H1 (cell line): ENCODE measurements at regions not wholly inside any gene's neighbourhood (a gene's known extent, or its start where the extent isn't known, plus 50 kb on each side); places are given as distances from the start of the nearest gene placed in this dataset.

Experiments used
- CTCF ChIA-PET: fragments of 300-600 bp; sonication (Branson Sonifier 250); formaldehyde crosslinking; loops from one replicate; lab custom pipeline; 2021; ENCODE audit not compliant: partially characterized antibody; lab: Charles Lee
- POLR2A ChIA-PET: fragments of 300-600 bp; sonication (Branson Sonifier 250); formaldehyde crosslinking; loops from one replicate; lab custom pipeline; 2021; ENCODE audit warnings: inconsistent platforms; ENCODE audit not compliant: partially characterized antibody; lab: Charles Lee
- DNase-seq, 2 experiments: peaks; one replicate each; pipeline versions ENCODE4 v3.0.0 to v3.0.0-alpha.2; 2010 to 2022; ENCODE audit warnings: low spot score in 2 of 2, low read depth in 1 of 2, mixed read lengths in 1 of 2
- FAIRE-seq: peaks from 2 replicates; lab custom pipeline; 2011; peaks lifted over from hg19 to GRCh38; lab: Jason Lieb, UNC
- H2AFZ ChIP-seq: 2 replicates; pipeline ENCODE4 v1.8.1; 2012; ENCODE audit warnings: low read length, inconsistent platforms
- H2AK5ac ChIP-seq: 2 replicates; pipeline ENCODE4 v1.6.1; 2013; ENCODE audit warnings: low read depth, low read length
- H2BK120ac ChIP-seq: replicated peaks from 2 replicates; pipeline ENCODE3; 2013; ENCODE audit warnings: low read depth, low read length, inconsistent platforms
- H2BK12ac ChIP-seq: 2 replicates; pipeline ENCODE4 v1.6.1; 2013; ENCODE audit warnings: low read depth, low read length
- H2BK15ac ChIP-seq: 2 replicates; pipeline ENCODE4 v1.6.1; 2013; ENCODE audit warnings: low read length
- H2BK20ac ChIP-seq: 2 replicates; pipeline ENCODE4 v1.6.1; 2013; ENCODE audit warnings: low read length
- H2BK5ac ChIP-seq: 2 replicates; pipeline ENCODE4 v1.6.1; 2013; ENCODE audit warnings: low read depth, low read length
- H3K14ac ChIP-seq: 2 replicates; pipeline ENCODE4 v1.6.1; 2013; ENCODE audit warnings: inconsistent platforms; ENCODE audit not compliant: insufficient read length
- H3K18ac ChIP-seq: 2 replicates; pipeline ENCODE4 v1.6.1; 2013; ENCODE audit warnings: low read length; ENCODE audit errors: extremely low read depth
- H3K23ac ChIP-seq: 2 replicates; pipeline ENCODE4 v1.6.1; 2013; ENCODE audit warnings: inconsistent platforms; ENCODE audit not compliant: insufficient read length
- H3K23me2 ChIP-seq: 2 replicates; pipeline ENCODE4 v1.6.1; 2013; ENCODE audit warnings: low read depth, low read length
- H3K27ac ChIP-seq: 2 replicates; pipeline ENCODE4 v1.6.1; 2011; ENCODE audit warnings: low read depth, low read length, inconsistent platforms
- H3K27me3 ChIP-seq, 4 experiments: replicated peaks in 1 of 4; 1 replicate in 1 of 4; 2 replicates in 3 of 4; pipeline versions ENCODE4 v1.6.1 to v1.8.1; 2011 to 2013; ENCODE audit warnings: low read length in 3 of 4, mild to moderate bottlenecking in 3 of 4, inconsistent platforms in 2 of 4, mixed read lengths in 2 of 4, moderate library complexity in 1 of 4; ENCODE audit not compliant: control insufficient read depth in 3 of 4, insufficient read depth in 3 of 4; ENCODE audit errors: extremely low read depth in 1 of 4
- H3K36me3 ChIP-seq, 4 experiments: 2 replicates each; pipeline versions ENCODE4 v1.6.1 to v1.8.1; 2011 to 2013; ENCODE audit warnings: mild to moderate bottlenecking in 4 of 4, low read length in 3 of 4, moderate library complexity in 2 of 4, control low read depth in 1 of 4, inconsistent platforms in 1 of 4; ENCODE audit not compliant: insufficient read depth in 4 of 4, control insufficient read depth in 2 of 4
- H3K4ac ChIP-seq: replicated peaks from 2 replicates; pipeline ENCODE3; 2013; ENCODE audit warnings: low read length, low read depth, mixed read lengths, inconsistent platforms; ENCODE audit not compliant: insufficient read length
- H3K4me1 ChIP-seq, 4 experiments: replicated peaks in 1 of 4; 1 replicate in 1 of 4; 2 replicates in 3 of 4; pipeline versions ENCODE4 v1.6.1 to v1.8.1; 2011 to 2013; ENCODE audit warnings: low read length in 3 of 4, inconsistent platforms in 2 of 4, mixed read lengths in 1 of 4; ENCODE audit not compliant: insufficient read depth in 4 of 4, control insufficient read depth in 3 of 4
- H3K4me2 ChIP-seq, 2 experiments: 2 replicates each; pipeline versions ENCODE4 v1.6.1 to v1.8.1; 2011 to 2013; ENCODE audit warnings: low read depth in 2 of 2, low read length in 2 of 2, control low read depth in 1 of 2, inconsistent platforms in 1 of 2, mild to moderate bottlenecking in 1 of 2; ENCODE audit not compliant: insufficient read depth in 1 of 2
- H3K4me3 ChIP-seq, 4 experiments: fragments of 200-600, 300-600 bp in 1 of 4; sonication (generic), shearing (Covaris generic), sonication (Bioruptor Twin) in 1 of 4; 2 replicates each; pipeline versions ENCODE4 v1.5.1 to v1.8.1; 2011 to 2016; ENCODE audit warnings: low read length in 4 of 4, low read depth in 3 of 4, control low read depth in 2 of 4, inconsistent platforms in 2 of 4, mild to moderate bottlenecking in 2 of 4, mixed read lengths in 1 of 4, moderate library complexity in 1 of 4; ENCODE audit not compliant: insufficient read depth in 2 of 4; ENCODE audit errors: extremely low read depth in 1 of 4
- H3K56ac ChIP-seq: replicated peaks from 2 replicates; pipeline ENCODE3; 2013; ENCODE audit warnings: low read depth, mild to moderate bottlenecking, mixed read lengths, low read length, inconsistent platforms; ENCODE audit not compliant: insufficient read length
- H3K79me1 ChIP-seq: 2 replicates; pipeline ENCODE4 v1.6.1; 2013; ENCODE audit warnings: low read depth, low read length, control low read depth
- H3K79me2 ChIP-seq, 2 experiments: 2 replicates each; pipeline versions ENCODE4 v1.6.1 to v1.8.1; 2012 to 2013; ENCODE audit warnings: low read length in 2 of 2, mild to moderate bottlenecking in 2 of 2, inconsistent platforms in 1 of 2; ENCODE audit not compliant: insufficient read depth in 2 of 2, control insufficient read depth in 1 of 2
- H3K9ac ChIP-seq, 4 experiments: replicated peaks in 1 of 4; 1 replicate in 1 of 4; 2 replicates in 3 of 4; pipeline versions ENCODE4 v1.6.1 to v1.8.1; 2011 to 2013; ENCODE audit warnings: low read depth in 3 of 4, low read length in 3 of 4, control low read depth in 2 of 4, mild to moderate bottlenecking in 2 of 4, moderate library complexity in 2 of 4, inconsistent platforms in 1 of 4; ENCODE audit errors: extremely low read depth in 1 of 4
- H3K9me3 ChIP-seq, 2 experiments: 2 replicates each; pipeline versions ENCODE4 v1.6.1 to v1.8.1; 2012 to 2013; ENCODE audit warnings: mild to moderate bottlenecking in 2 of 2, moderate library complexity in 2 of 2, control low read depth in 1 of 2, inconsistent platforms in 1 of 2, low read depth in 1 of 2, low read length in 1 of 2, mixed read lengths in 1 of 2; ENCODE audit not compliant: insufficient read depth in 2 of 2
- H4K20me1 ChIP-seq, 2 experiments: replicated peaks in 1 of 2; 2 replicates each; pipeline versions ENCODE3 to v1.8.1; 2011 to 2013; ENCODE audit warnings: inconsistent platforms in 2 of 2, low read length in 2 of 2, mild to moderate bottlenecking in 1 of 2; ENCODE audit not compliant: insufficient read depth in 2 of 2, control insufficient read depth in 1 of 2
- H4K5ac ChIP-seq: 2 replicates; pipeline ENCODE4 v1.6.1; 2013; ENCODE audit warnings: low read length, low read depth, mixed read lengths, inconsistent platforms; ENCODE audit not compliant: insufficient read length
- H4K8ac ChIP-seq: 2 replicates; pipeline ENCODE4 v1.8.0; 2013; ENCODE audit warnings: mild to moderate bottlenecking, moderate library complexity, low read length, inconsistent platforms; ENCODE audit not compliant: insufficient read depth; ENCODE audit errors: extremely low read depth
- H4K91ac ChIP-seq: replicated peaks from 2 replicates; pipeline ENCODE3; 2013; ENCODE audit warnings: low read length, mixed read lengths, inconsistent platforms; ENCODE audit not compliant: insufficient read length
- NRF1 ChIP-seq: IDR thresholded peaks from 2 replicates; pipeline ENCODE4 v1.6.1; 2011; ENCODE audit warnings: mild to moderate bottlenecking, low read depth, low read length, improper control_type of control experiment
- TEAD4 ChIP-seq: IDR thresholded peaks from 2 replicates; pipeline ENCODE4 v1.6.1; 2012; ENCODE audit warnings: low read depth, low read length, inconsistent platforms, mixed read lengths
- WGBS, 2 experiments: shearing (Covaris generic) in 1 of 2; methylation state at CpG; one replicate each; pipeline versions ENCODE4 v1.1.6 to v1.1.7; 2013 to 2015; ENCODE audit warnings: low lambda C conversion rate in 2 of 2, mixed read lengths in 2 of 2, inconsistent platforms in 1 of 2, low coverage in 1 of 2, missing lambda C conversion rate in 1 of 2; ENCODE audit not compliant: insufficient replicate concordance in 2 of 2, insufficient coverage in 1 of 2, insufficient read length in 1 of 2; ENCODE audit errors: extremely low coverage in 1 of 2, missing lambda C conversion rate in 1 of 2; 5-methylcytosine and 5-hydroxymethylcytosine counted together

- Histone ChIP-seq H3K4me3 (peak overlapping the region in 3 of 4 experiments; percentile 29 to 39 (median 36); a peak in 6 of 8 replicates), H3K23ac (no peak overlapping the region), H3K9ac (no peak overlapping the region; a peak in 2 of 7 replicates), H3K4me2 (peak overlapping the region; percentile 58 to 69), H3K23me2 (peaks cover 3% of the 10 kb centered on the region; the same call in 1 of the 2 replicates), H3K79me2 (no peaks in the 10 kb centered on the region), H4K20me1 (no peaks in the 10 kb centered on the region), H4K91ac (no peak overlapping the region), H2BK15ac (peak overlapping the region; percentile 61; the same call in 1 of the 2 replicates), H3K27me3 (no peaks in the 10 kb centered on the region), H3K18ac (no peak overlapping the region), H4K8ac (no peak overlapping the region; the same call in 1 of the 2 replicates), H4K5ac (no peak overlapping the region), H2BK5ac (0 out of 2 replicates have a peak overlapping the region, but pooled peaks have one; percentile 83), H2AFZ (peak overlapping the region; percentile 98), H3K14ac (no peak overlapping the region), H3K27ac (no peak overlapping the region), H3K9me3 (no peaks in the 10 kb centered on the region), H2BK20ac (no peak overlapping the region), H2BK12ac (no peak overlapping the region), H2AK5ac (peak overlapping the region; percentile 86; the same call in 1 of the 2 replicates), H2BK120ac (no peak overlapping the region), H3K4ac (no peak overlapping the region), H3K79me1 (no peaks in the 10 kb centered on the region), H3K36me3 (no peaks in the 10 kb centered on the region), H3K56ac (no peak overlapping the region), H3K4me1 (peaks cover 3 to 8% (median 5%) of the 10 kb centered on the region in 4 experiments)
- ChIA-PET POLR2A (interaction anchor here (0.7 to 1.3 kb wide), 2 partner anchors 10 to 83 kb away, joined by 3 read pairs; partner anchors contain the start of gene ERCC4), CTCF (no interaction called here)
- 81% methylated on average over 12 of the region's 13 CpGs; no CpG with 5 or more reads in 1 of the 2 experiments for WGBS, 2 experiments
- FAIRE-seq (no peak), DNase-seq (no peak)
- TF ChIP-seq TEAD4: no peak
- TF ChIP-seq NRF1: no peak
Measured at GRCh38 chr16:14002416-14002990, 68.6 kb upstream of the MRTFB start.
